GM12878 (cell line): ENCODE measurements at regions not wholly inside any gene's neighbourhood (a gene's known extent, or its start where the extent isn't known, plus 50 kb on each side); places are given as distances from the start of the nearest gene placed in this dataset.
"Not testable (repeated sequence)": the region's sequence is repeated elsewhere in the genome, so short reads cannot be mapped to it uniquely, and the experiment has no call there.

Source experiments
- ATAC-seq: fragments of 200-7000 bp; cut with Tn5 transposase; 3 replicates; pipeline ENCODE4 v1.9.1; 2020; ENCODE audit warnings: mild to moderate bottlenecking, moderate library complexity
- BruUV-seq: library from RNA; stranded (reverse); fragments of 400-500 nt; replicated peaks from 2 replicates; lab custom pipeline; 2021; lab: Mats Ljungman, UMichigan
- CTCF ChIA-PET: fragments of 300-600 bp; sonication (Branson Sonifier 250); formaldehyde crosslinking; extraction: SDS; loops from one replicate; lab custom pipeline; 2021; ENCODE audit warnings: inconsistent platforms; lab: Yijun Ruan, JAX
- POLR2A ChIA-PET: fragments of 350-600 bp; formaldehyde crosslinking; extraction: SDS; loops from one replicate; lab custom pipeline; 2021; ENCODE audit warnings: inconsistent platforms; lab: Charles Lee
- RAD21 ChIA-PET: fragments of 300-600 bp; sonication (Branson Sonifier 250); formaldehyde crosslinking; loops from one replicate; lab custom pipeline; 2023; ENCODE audit warnings: antibody characterized with exemption; ENCODE audit not compliant: unreplicated experiment; lab: Charles Lee
- SMC1A ChIA-PET: fragments of 300-600 bp; sonication (Branson Sonifier 250); formaldehyde crosslinking; loops from one replicate; lab custom pipeline; 2023; ENCODE audit not compliant: unreplicated experiment, uncharacterized antibody; lab: Charles Lee
- DNase-seq: peaks from one replicate; pipeline ENCODE4 v3.0.0-alpha.2; 2011; ENCODE audit warnings: low read depth, low spot score
- FAIRE-seq: peaks from 3 replicates; lab custom pipeline; 2011; peaks lifted over from hg19 to GRCh38; lab: Jason Lieb, UNC
- H2AFZ ChIP-seq: 2 replicates; pipeline ENCODE4 v1.6.0; 2011; ENCODE audit warnings: low read depth, low read length, control low read depth; ENCODE audit not compliant: control insufficient read depth
- H3K27ac ChIP-seq: 2 replicates; pipeline ENCODE4 v1.5.1; 2011; ENCODE audit warnings: control low read depth; ENCODE audit not compliant: control insufficient read depth, insufficient read depth
- H3K27me3 ChIP-seq, 2 experiments: replicated peaks in 1 of 2; 2 replicates each; pipeline versions ENCODE4 v1.6.0 to v1.6.1; 2011; ENCODE audit warnings: low read length in 1 of 2; ENCODE audit not compliant: control insufficient read depth in 2 of 2, insufficient read depth in 2 of 2
- H3K36me3 ChIP-seq, 2 experiments: 2 replicates each; pipeline ENCODE4 v1.5.1; 2011; ENCODE audit warnings: low read length in 1 of 2; ENCODE audit not compliant: control insufficient read depth in 2 of 2, insufficient read depth in 2 of 2
- H3K4me1 ChIP-seq: 2 replicates; pipeline ENCODE4 v1.6.1; 2011; ENCODE audit warnings: mild to moderate bottlenecking, low read length, moderate library complexity, mixed read lengths; ENCODE audit not compliant: control insufficient read depth, insufficient read depth
- H3K4me2 ChIP-seq: 2 replicates; pipeline ENCODE4 v1.6.0; 2011; ENCODE audit warnings: control low read depth; ENCODE audit not compliant: control insufficient read depth, insufficient read depth
- H3K4me3 ChIP-seq: fragments of 200-600 bp; sonication (generic); 2 replicates; pipeline ENCODE4 v1.5.1; 2016
- H3K79me2 ChIP-seq: 2 replicates; pipeline ENCODE4 v1.6.0; 2011; ENCODE audit warnings: low read length; ENCODE audit not compliant: control insufficient read depth, insufficient read depth
- H3K9ac ChIP-seq: 2 replicates; pipeline ENCODE4 v1.8.0; 2011; ENCODE audit warnings: low read length, control low read depth, mixed read lengths; ENCODE audit not compliant: control insufficient read depth, insufficient read depth
- H3K9me3 ChIP-seq: replicated peaks from 3 replicates; pipeline ENCODE4 v1.5.1; 2011; ENCODE audit warnings: mild to moderate bottlenecking, low read length; ENCODE audit not compliant: control insufficient read depth, insufficient read depth
- H4K20me1 ChIP-seq: 2 replicates; pipeline ENCODE4 v1.6.0; 2011; ENCODE audit not compliant: control insufficient read depth, insufficient read depth
- WGBS: methylation state at CpG from one replicate; pipeline ENCODE4 v1.1.6; 2016; ENCODE audit warnings: low lambda C conversion rate; ENCODE audit not compliant: insufficient replicate concordance, insufficient coverage; ENCODE audit errors: missing lambda C conversion rate; 5-methylcytosine and 5-hydroxymethylcytosine counted together
- in situ Hi-C: fragments of 300-500 bp; cut with MboI; formaldehyde crosslinking; loops from 9 replicates; pipeline ENCODE4 v1.14.3; 2018; ENCODE audit warnings: mixed read lengths
- intact Hi-C: fragments of 100-400 bp; cut with micrococcal nuclease; formaldehyde crosslinking; loops from one replicate; pipeline ENCODE4 v1.14.2; 2022; ENCODE audit not compliant: unreplicated experiment

DNA sequence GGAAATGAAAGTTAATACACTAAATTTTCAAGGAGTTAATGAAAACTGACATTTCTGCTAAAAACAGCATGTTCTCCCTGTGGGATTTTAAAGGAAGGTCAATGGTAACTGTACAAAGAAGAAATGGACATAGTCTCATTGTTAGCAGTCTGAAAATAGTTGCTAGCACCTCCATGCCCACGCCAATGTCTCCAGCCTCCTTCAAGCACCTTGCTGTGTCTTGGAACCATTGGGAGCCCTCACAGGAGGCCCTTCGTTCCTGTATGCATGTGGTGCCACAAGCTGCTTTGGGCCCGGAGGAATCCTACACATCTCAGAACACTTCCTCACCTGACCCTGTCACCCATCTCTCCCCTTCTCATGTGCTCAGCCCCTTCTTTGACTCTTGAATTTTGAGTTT lies 2888.1 kb downstream of the RPIA start:
- H3K79me2 ChIP-seq, intact Hi-C loops, H2AFZ ChIP-seq, in situ Hi-C loops, FAIRE-seq, H4K20me1 ChIP-seq, RAD21 ChIA-PET, ATAC-seq, H3K9me3 ChIP-seq, H3K4me2 ChIP-seq, H3K36me3 ChIP-seq, H3K4me1 ChIP-seq, H3K27ac ChIP-seq, H3K4me3 ChIP-seq, H3K27me3 ChIP-seq, H3K9ac ChIP-seq, CTCF ChIA-PET, POLR2A ChIA-PET, SMC1A ChIA-PET, BruUV-seq, DNase-seq: not testable (repeated sequence)
- 21% methylated on average over 3 of the region's 3 CpGs for WGBS

DNA sequence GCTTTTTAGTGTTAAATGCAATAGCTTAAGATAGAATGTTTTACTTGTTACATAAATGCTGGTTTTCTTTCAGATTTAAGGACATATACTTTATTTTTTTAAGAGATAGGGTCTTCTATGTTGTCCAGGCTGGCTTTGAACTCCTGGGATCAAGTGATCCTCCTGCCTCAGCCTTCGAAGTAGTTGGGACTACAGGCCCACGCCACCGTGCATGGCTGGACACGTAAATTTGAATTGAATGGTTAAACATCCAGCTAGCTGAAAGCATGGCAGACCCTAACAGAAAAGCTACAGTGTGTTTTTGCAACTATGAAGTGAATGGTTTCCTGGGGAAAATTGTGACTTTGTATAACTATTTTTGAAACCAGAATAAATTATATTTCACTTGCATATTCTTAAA lies 2888.6 kb downstream of the RPIA start:
- H3K27ac ChIP-seq, in situ Hi-C loops: not testable (repeated sequence)
- 13% methylated on average over 4 of the region's 4 CpGs for WGBS

DNA sequence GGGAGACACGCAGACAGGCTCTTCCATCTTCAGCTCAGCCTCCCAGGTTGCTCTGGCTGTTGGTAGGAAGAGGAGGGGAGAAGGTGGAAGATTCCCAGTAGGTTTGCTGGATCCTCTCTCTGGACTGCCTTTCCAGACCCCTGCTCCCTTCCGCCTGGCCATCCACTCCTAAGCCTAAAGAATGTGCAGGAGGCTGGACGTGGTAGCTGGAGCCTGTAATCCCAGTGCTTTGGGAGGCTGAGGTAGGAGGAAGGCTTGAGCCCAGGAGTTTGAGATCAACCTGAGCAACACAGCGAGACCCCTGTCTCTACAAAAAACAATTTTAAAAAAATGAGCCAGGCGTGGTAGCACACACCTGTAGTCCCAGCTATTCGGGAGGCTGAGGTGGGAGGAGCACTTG lies 2895.6 kb downstream of the RPIA start:
- H3K36me3 ChIP-seq, RAD21 ChIA-PET, CTCF ChIA-PET: not testable (repeated sequence)

More for the DNA sequence above, 2888.6 kb downstream of the RPIA start:
- BruUV-seq, H4K20me1 ChIP-seq, H3K4me1 ChIP-seq, H3K4me2 ChIP-seq, intact Hi-C loops, RAD21 ChIA-PET, CTCF ChIA-PET, H3K9me3 ChIP-seq, H3K4me3 ChIP-seq, H3K9ac ChIP-seq, H3K79me2 ChIP-seq, ATAC-seq, H3K27me3 ChIP-seq, DNase-seq, SMC1A ChIA-PET, POLR2A ChIA-PET, H2AFZ ChIP-seq, H3K36me3 ChIP-seq, FAIRE-seq: not testable (repeated sequence)

DNA sequence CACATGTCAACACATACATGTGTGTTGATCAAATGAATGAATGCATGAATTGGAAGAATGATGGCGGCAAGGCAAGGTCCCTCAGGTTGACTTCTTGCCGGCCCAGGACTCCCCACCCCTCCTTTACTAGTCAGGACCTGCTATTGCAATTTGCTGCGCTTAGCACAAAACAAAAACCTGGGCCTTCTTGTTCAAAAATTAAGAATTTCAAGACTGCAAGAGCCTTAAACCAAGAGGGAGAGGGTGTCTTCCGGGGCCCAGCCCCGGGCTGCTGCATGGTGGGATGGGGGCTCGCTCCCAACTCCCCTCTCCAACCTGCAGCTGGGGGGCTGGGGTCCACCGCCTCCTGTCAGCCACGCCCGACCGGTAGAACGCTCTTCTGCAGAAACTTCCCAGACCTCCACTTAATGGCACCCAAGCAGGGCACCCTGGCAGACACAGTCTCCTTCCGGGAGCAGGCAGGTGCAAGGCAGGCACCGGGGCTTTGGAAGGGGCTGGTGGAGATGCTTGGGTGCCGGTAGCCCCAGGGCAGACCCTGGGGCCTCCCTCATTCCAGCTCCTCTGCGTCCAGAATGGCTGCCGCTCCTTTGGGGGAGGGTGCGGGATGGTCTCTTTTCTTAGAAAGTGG lies 2896.5 kb downstream of the RPIA start:
- intact Hi-C loops, H3K4me2 ChIP-seq, SMC1A ChIA-PET, H3K79me2 ChIP-seq, H4K20me1 ChIP-seq, DNase-seq, ATAC-seq, RAD21 ChIA-PET, CTCF ChIA-PET, in situ Hi-C loops, BruUV-seq, H3K9me3 ChIP-seq, FAIRE-seq, H3K36me3 ChIP-seq, POLR2A ChIA-PET, H3K27ac ChIP-seq, H3K27me3 ChIP-seq, H2AFZ ChIP-seq, H3K4me3 ChIP-seq, H3K9ac ChIP-seq, H3K4me1 ChIP-seq: not testable (repeated sequence)
- 59% methylated on average over 17 of the region's 17 CpGs for WGBS

More for the DNA sequence above, 2895.6 kb downstream of the RPIA start:
- in situ Hi-C loops, intact Hi-C loops, FAIRE-seq, H3K27ac ChIP-seq, H2AFZ ChIP-seq, POLR2A ChIA-PET, H3K4me1 ChIP-seq, H4K20me1 ChIP-seq, SMC1A ChIA-PET, H3K4me2 ChIP-seq, H3K9ac ChIP-seq, BruUV-seq, DNase-seq, H3K79me2 ChIP-seq, H3K9me3 ChIP-seq, H3K27me3 ChIP-seq, ATAC-seq, H3K4me3 ChIP-seq: not testable (repeated sequence)
- WGBS = 10% methylated on average over 6 of the region's 6 CpGs
